DLD1 (cell line): ENCODE measurements at regions not wholly inside any gene's neighbourhood (a gene's known extent, or its start where the extent isn't known, plus 50 kb on each side); places are given as distances from the start of the nearest gene placed in this dataset.
"Not testable (repeated sequence)": the region's sequence is repeated elsewhere in the genome, so short reads cannot be mapped to it uniquely, and the experiment has no call there.

Experiments
- in situ Hi-C: cut with HindIII; loops from 2 replicates; pipeline ENCODE4 v1.10.0; 2017; ENCODE audit warnings: low sequenced_read_pairs

DNA sequence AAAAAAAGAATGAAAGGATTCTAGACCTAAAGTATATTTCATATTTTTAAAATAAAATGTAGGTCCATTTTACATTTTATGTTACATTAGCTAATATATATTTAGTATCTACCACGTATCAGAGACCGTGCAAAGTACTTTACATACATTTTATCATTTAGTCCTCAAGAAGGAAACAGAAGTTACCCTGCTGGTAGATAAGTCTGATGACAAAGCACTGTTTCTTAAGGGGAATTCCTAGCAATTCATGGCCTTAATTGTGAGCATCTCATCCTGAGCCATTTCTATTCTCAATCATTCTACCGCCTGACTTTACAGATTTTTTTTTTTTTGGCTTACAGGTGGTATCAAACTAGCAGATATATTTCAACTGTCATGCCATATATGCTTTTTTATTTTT, 367.7 kb downstream of the PRELID2 start:
- in situ Hi-C loops, result no loop called here

DNA sequence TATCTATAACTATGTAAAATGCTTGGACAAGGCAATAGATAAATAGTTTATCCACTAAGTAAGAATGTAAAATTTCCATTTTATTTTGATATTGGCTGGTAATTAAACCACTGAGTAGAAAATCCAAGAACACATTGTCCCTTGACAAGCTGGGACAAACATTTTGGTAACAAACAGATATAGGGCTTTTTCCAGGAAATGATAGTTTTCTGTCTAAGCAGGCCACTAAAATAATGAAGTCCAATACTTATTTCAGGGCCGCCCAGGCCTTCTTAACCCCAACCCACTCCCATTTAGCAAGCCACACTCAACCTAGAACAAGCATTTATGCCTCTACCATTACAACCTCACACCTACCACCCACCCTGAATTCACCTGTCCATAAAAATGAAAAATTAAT, 368.6 kb downstream of the PRELID2 start:
- in situ Hi-C loops, result no loop called here

DNA sequence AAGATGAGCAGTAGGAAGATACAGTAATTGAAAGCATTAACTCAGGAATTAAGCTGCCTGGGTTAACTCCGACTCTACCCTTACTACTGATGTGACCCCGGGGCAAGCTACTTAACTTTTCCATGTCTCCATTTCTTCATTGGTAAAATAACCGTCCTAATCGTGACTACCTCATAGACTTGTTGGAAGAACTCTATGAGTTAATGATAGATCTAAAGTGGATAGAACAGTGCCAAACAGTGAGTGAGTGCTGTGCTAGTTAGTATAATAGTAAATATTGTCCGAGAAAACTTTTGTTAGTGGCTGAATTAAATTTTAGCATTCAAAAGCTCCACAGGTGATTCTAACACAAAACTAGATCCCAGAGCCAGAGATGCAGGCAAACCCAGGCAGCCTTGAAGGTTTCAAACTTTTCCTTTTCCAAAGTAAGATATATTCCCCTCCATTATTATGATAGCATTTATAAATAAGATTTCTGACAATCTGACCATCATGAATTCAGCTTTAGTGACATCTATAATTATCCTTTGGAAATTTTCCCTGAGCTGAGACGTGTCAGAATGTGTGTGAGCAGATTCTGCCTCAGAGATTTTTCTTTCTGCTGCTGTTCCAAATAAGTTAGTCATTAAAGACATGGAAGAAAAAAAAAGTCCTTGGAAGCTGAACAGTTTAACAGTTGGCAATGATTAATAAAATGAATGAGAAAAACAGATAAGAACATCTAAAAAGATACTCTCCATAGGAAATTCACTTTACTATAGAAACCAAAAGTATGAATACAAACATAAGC, 369.5 kb downstream of the PRELID2 start:
- in situ Hi-C loops, result no loop called here

DNA sequence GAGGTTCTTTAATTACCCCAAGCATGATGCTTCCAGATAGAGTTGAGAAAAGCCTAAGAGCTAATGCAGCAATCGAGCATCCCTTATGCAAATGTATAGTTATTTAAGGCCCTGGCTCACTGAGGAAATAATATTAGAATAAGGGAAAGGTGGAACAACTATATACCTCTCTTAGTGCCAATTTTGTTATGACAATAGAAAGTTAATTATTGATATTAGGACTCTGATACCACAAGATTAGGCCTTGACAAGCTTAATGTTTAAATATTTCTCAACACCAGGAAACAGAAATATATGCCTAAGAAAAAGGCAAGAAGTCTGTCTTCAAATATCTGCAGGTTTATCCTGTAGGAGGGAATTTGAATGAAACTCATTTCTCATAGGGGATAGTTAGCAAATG, 371.0 kb downstream of the PRELID2 start:
- in situ Hi-C loops, result no loop called here

DNA sequence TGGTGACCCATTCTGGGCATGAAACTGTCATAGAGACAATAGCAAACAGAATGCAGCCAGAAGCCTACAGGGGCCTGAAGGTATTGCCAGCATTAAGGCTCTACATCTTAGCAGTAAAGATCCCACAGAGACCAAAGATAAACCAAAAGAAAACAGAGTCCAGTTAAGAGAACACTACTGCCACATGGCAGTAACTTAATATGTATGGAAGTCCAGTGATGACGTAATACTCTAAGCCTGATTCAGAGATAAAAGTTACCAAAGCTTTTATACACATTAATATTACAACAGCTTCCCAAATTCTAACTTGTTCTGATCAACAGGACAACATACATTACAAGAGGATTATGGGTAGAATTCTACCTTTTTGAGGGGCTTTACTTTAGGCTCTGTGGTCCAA, 371.5 kb downstream of the PRELID2 start:
- in situ Hi-C loops, result no loop called here

DNA sequence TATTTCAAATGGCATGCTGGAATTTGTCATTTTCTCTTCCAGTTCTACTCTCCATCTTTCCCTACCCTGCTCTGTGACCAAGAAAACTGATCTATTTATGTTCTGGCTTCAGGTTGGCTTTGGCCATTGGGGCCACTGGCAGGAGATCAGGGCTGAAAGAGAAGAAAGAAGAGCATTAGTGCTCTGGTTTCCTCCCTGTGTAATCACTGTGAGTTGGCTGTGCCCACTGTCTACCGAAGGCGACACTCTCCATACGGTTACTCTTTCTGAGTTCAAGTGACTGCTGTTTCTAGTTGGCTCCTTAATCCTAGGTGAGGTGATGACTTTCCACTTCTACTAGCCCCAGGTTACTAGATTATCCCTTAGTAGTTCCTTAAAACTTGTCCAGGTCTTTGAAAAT, 372.6 kb downstream of the PRELID2 start:
- in situ Hi-C loops, result no loop called here

DNA sequence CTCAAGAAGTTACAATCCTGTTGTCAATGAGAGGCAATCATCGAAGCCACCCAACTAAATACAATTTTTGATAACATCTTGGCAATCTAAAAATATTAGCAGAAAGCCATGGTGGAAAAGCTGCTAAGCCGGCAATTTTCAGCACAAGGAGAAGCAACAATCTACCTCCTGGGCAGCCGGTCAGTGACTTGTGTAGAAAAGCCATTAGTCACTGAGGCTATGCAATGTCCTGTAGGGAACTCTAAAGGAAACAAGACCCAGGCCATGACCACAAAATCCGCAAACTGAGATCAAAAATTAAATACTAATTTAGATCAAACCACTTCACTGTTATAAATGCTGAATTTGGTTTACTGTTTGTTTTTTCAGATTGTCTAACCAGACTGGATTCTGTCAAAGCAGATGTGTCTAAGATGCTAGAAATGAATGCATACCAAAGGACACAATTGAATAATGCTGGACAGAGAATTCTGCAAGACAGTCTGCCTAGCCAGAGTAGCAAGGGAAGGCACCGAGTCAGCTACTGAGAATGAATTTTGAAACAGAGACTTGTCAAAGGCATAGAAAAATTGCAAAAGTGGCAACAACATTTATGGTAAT, 384.8 kb downstream of the PRELID2 start:
- in situ Hi-C loops, result no loop called here

DNA sequence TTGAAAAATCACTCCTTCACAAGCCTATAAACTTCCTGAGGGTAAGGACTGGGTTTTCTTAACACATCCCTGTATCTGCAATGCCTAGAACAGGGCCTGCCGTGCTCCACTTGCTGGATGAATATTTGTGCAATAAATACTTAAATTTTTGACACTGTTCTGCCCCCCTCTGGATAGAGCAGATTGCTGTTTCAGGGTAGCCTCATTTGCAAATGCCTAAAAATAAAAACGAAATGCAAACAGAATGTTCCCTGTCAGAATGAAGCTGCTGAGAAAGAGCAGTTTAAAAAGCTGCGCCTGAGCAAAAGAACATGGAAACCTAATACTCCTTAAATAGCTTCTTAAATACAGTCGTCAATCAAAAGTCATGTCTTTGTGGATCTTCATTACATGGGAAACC, 385.3 kb downstream of the PRELID2 start:
- in situ Hi-C loops, result no loop called here

DNA sequence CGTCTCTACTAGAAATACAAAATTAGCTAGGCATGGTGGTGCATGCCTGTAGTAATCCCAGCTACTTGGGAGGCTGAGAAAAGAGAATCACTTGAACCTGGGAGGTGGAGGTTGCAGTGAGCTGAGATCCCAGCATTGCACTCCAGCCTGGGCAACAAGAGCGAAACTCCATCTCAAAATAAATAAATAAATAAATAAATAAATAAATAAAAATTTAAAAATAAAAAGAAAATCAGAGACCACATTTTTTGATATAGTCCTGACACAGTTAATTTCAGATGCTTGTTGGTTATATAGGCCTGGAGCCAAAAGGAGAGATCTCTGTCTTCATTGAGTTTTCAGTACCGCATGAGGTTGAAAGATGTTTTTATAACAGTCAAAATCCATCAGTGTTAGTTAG, 388.3 kb downstream of the PRELID2 start:
- in situ Hi-C loops, result not testable (repeated sequence)

DNA sequence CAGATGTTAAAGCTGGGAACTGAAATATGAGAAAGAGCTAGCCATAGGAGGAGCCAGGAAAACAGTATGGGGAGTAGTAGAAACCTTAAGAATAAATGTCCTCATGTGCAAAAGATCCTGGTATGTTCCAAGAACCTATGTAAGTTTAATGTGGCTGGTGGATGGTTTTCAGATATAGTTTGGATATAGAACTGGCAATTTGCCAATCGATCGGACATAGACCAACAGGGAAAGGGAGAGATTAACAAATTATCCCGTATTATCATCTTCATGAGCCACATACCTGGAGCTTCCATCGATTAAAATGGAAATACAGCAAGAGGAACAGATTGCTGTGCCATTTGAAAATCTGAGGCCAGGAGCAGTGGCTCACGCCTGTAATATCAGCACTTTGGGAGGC, 388.7 kb downstream of the PRELID2 start:
- in situ Hi-C loops, result no loop called here

DNA sequence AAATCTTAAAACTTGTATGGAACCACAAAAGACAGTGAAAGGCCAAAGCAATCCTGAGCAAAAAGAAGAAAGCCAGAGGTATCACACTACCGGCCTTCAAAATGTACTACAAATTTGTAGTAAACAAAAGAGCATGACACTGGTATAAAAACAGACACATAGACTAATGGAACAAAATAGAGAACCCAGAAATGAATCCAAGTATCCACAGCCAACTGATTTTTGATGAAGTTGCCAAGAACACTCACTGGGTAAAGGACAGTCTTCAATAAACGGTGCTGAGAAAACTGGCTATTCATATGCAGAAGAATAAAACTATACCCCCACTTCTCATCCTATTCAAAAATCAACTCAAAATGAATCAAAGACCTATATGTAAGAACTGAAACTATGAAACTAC, 390.1 kb downstream of the PRELID2 start:
- in situ Hi-C loops, result no loop called here

DNA sequence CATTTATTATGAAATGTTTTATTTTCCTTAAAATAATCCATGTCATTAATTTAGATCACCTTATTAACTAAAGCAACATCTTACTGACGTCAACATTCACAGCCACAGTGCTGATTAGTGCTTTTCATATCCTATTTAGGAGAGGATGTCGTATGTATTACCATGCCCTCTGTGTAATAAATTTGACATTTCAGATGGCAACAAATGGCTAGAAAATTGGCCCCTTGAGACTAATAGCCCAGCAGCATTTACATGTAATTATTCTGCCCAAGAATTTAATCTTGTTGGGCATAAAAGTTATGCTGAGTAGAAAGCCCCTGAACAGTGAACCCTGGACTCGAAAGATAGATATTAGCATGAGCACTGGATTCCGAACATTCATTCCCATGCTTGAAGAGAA, 391.2 kb downstream of the PRELID2 start:
- in situ Hi-C loops, result no loop called here

DNA sequence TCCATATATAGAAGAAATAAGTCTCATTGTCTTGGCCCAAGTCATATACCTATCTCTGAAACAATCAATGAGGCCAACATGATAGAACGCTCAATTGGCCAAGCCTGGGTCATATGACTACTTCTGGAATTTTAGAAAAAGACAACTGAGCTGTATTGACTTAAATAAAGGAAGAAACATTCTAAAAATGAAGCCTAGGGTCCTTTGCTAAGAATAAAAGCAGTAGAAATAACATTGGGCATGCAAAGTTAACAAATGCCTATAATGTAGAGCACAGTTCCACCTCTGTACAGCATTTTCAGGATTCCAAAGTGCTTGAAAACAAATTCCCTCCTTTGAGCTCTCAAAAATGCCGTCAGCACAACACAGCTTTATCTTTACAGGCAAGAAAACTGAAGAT, 391.8 kb downstream of the PRELID2 start:
- in situ Hi-C loops, result no loop called here

DNA sequence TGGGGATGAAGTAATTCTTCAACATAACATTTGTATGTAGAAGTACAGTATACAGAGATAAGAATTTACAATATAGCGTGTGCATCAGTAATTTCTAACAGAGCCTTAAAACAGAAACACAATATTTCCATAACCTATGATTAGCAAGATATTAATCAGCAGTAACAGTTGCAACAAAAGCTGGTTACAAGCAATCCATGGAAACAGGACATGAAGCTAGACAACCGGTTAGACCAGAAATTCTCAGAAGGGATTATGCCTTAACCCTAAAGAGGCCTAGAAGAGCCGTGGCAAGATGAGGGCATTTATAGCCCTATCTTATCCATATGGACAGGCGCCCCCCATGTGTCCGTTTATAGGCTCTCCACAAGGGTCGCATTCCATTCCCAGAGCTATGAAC, 392.5 kb downstream of the PRELID2 start:
- in situ Hi-C loops, result not testable (repeated sequence)

DNA sequence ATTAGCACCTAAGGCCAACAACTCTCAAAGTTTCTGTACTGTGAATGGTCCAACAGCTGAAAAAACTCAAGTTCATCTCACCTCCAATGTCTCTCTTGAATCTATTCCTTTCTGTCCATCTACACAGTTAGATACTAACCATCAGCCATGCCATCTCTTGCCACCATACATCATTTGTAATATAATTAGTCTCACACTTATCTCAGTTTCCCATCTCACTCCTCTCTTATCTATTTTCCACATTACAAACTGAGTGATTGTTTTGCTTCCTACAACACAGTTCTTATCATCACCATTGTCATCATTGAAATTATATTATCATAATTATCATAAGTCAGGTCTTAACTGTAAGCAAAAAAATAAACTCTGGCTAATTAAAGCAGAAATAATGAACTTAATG, 393.9 kb downstream of the PRELID2 start:
- in situ Hi-C loops, result no loop called here

DNA sequence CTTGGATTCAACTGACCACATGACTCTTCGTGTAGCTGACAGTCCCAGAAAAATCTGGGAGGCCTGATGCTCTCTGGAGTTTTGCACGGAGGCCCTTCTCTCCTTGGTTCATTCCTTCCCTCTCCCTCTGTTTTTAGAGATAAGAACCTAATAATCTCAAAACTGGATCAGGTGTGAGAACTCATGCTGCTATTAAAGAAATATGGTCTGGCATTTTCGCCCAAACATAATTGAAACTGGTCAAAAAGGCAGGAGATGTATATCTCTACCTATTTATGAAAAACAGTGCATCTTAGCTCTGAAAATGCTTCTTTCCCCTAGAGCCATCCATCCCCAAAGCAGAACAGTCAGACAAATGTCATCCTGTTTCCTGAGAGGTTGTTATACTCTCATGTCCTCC, 397.5 kb downstream of the PRELID2 start:
- in situ Hi-C loops, result no loop called here

DNA sequence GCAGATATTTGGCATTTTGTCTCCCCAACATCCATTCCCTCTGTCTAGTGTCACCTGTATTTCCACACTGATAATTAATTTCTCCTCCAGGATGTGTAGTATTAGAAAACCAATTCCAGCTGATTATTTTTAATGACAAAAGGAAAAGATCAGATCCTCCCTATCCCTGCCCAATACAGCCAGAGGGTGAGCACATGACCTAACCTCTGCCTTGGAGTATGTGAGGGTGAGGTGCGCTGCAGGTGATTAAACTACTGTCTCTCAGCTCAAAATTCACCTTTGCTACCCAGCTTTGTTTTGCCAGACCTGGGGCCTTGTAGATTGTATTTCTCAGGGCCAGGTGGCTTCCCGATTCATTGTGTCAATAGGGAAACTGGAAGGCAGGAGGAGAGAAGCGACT, 402.1 kb downstream of the PRELID2 start:
- in situ Hi-C loops, result no loop called here

DNA sequence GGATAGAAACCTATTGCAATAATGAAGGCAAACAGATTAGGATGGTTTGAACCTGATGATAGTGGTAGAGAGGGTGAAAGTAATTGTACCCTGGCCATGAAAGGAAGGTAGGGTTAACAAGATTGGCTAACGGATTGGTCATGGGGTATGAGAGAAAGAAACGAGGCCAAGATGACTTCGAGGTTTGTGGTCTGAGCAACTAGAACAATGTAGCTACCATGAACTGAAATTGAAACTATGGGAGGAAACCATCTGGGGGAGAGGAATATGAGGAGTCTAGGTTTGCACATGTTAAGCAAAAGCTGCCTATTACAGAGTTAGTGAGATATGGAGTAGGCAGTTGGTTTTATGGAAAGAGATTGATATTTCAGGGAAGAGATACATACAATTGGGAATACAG, 406.0 kb downstream of the PRELID2 start:
- in situ Hi-C loops, result no loop called here

DNA sequence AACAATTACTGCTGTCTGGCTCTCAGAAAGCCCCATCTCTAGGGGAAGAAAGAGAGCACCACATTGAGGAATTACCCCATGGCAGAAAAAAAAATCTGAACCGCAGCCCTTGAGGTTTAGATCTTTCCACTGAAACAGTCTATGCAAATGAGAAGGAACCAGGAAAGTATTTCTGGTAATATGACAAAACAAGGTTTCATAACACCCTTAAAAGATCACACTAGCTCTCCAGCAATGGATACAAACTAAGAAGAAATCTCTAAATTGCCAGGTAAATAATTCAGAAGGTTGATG, 427.1 kb downstream of the PRELID2 start:
- in situ Hi-C loops, result no loop called here

DNA sequence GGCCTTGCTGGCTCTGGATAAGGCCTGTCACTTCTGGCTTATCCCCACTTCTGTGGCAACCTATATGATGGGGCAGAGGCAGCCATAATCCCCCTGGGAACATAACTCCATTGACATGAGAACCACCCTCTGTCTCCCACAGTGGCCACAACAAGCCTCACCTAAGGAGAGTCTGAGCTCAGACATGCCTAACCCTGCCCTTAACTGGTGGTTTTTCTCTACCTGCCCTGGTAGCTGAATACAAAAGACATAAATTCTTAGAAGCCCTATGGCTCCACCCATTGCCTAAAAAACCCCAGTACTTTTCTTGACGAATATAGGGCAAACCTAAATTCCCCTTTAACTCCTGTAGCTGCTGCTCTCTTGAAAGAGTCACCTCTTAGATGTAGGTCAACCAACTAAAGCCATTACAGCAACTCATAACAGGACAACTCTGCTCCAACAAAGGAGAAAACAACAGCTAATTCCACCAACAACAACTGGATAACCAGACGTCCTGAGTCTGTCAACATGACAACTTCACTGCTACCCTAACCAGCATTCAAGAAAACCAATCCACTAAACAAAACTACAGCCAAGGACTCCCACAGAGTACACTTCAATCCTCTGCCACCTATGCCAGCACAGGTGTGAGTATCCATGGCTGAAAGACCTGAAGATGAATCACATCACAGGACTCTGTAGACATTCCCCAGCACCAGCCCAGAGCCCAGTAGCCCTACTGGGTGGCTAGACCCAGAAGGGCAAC, 427.7 kb downstream of the PRELID2 start:
- in situ Hi-C loops, result no loop called here

DNA sequence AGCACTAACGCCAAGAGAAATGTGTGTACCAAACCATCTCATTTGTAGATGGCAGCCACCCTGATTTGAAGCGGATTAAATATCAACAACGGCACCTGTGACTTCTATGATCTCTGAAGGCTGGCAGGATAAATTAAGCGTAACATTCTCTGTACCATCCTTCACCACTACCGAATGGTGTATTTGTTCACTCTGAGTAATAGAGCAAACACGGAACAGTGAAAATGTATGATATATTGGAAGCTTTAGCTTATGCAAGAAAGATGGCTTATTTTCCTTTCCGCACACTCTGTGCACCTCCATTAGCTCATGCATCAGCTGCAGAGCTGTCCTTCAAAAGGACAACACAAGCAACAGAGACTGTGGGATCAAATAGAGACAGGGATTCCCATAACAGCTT, 431.1 kb downstream of the PRELID2 start:
- in situ Hi-C loops, result no loop called here

DNA sequence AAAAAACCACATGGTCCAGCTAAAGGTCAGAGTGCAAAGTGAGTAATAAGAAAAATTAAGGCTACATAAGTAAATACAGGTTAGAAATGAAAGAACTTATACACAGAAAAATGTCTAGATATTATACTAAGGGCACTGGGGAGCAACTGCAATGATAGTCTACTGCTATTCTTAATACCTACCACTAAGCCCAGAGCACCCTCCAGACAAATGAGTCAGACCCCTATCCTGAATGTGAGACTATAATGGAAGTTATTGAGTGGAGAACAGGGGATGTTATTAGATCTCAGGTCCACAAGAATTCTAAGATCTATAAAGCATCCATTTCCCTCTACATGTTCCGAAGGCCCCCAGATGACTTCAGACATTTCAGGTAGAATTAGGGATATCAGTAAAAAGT, 438.3 kb downstream of the PRELID2 start:
- in situ Hi-C loops, result no loop called here
